ENCODE measurements at regions not wholly inside any gene's neighbourhood (a gene's known extent, or its start where the extent isn't known, plus 50 kb on each side); places are given as distances from the start of the nearest gene placed in this dataset.
A peak's percentile ranks its signal among the peaks of the same experiment; 100 is the strongest.

- H2BK120ac ChIP-seq (replicated peaks; ENCODE audit: low read depth, low read length): no peak overlapping the region
- H3K36me3 ChIP-seq (ENCODE audit: control insufficient read depth in 2 of 4, insufficient read depth in 4 of 4, low read length in 3 of 4): no peaks in the 10 kb centered on the region
- ChIA-PET CTCF (ENCODE audit: partially characterized antibody) (no interaction called here), POLR2A (ENCODE audit: partially characterized antibody) (no interaction called here)
- H3K18ac ChIP-seq (ENCODE audit: extremely low read depth, low read length): no peak overlapping the region; the same call in 1 of the 2 replicates
- H3K27me3 ChIP-seq (replicated peaks in 1 of 4; ENCODE audit: control insufficient read depth in 3 of 4, extremely low read depth in 1 of 4, insufficient read depth in 3 of 4, low read length in 3 of 4): no peaks in the 10 kb centered on the region
- H2BK5ac ChIP-seq (ENCODE audit: low read depth, low read length): 0 out of 2 replicates have a peak overlapping the region, but pooled peaks have one; percentile 44
- no peak overlapping the region for H3K27ac ChIP-seq (ENCODE audit: low read depth, low read length)
- no peaks in the 10 kb centered on the region for H3K23me2 ChIP-seq (ENCODE audit: low read depth, low read length)
- no peaks in the 10 kb centered on the region for H3K79me2 ChIP-seq (ENCODE audit: control insufficient read depth in 1 of 2, insufficient read depth in 2 of 2, low read length in 2 of 2)
- no peak overlapping the region for H2AK5ac ChIP-seq (ENCODE audit: low read depth, low read length)
- peak overlapping the region; percentile 84; the same call in 1 of the 2 replicates for H2BK12ac ChIP-seq (ENCODE audit: low read depth, low read length)
- no peak overlapping the region for H2BK20ac ChIP-seq (ENCODE audit: low read length)
- H3K4ac ChIP-seq (replicated peaks; ENCODE audit: insufficient read length, low read depth, low read length): no peak overlapping the region
- H3K56ac ChIP-seq (replicated peaks; ENCODE audit: insufficient read length, low read depth, low read length): no peak overlapping the region
- H4K91ac ChIP-seq (replicated peaks; ENCODE audit: insufficient read length, low read length): no peak overlapping the region
- H2AFZ ChIP-seq (ENCODE audit: low read length): no peak overlapping the region
- no peak overlapping the region for H2BK15ac ChIP-seq (ENCODE audit: low read length)
- DNase-seq (ENCODE audit: low read depth in 1 of 2, low spot score in 2 of 2): no peak
- no peak overlapping the region for H4K8ac ChIP-seq (ENCODE audit: extremely low read depth, insufficient read depth, low read length)
- H3K4me1 ChIP-seq (replicated peaks in 1 of 4; ENCODE audit: control insufficient read depth in 3 of 4, insufficient read depth in 4 of 4, low read length in 3 of 4): peaks cover 0 to 17% (median 4%) of the 10 kb centered on the region in 4 experiments; a peak in 5 of 7 replicates
- H3K9me3 ChIP-seq (ENCODE audit: insufficient read depth in 2 of 2, low read depth in 1 of 2, low read length in 1 of 2): no peaks in the 10 kb centered on the region; a peak in 1 of 4 replicates
- FAIRE-seq: no peak
- H3K9ac ChIP-seq (replicated peaks in 1 of 4; ENCODE audit: extremely low read depth in 1 of 4, low read depth in 3 of 4, low read length in 3 of 4): no peak overlapping the region
- H3K79me1 ChIP-seq (ENCODE audit: low read depth, low read length): no peaks in the 10 kb centered on the region
- no peak overlapping the region for H3K4me2 ChIP-seq (ENCODE audit: insufficient read depth in 1 of 2, low read depth in 2 of 2, low read length in 2 of 2)
- no peak overlapping the region for H3K14ac ChIP-seq (ENCODE audit: insufficient read length)
- WGBS, 2 experiments (ENCODE audit: extremely low coverage in 1 of 2, insufficient coverage in 1 of 2, insufficient read length in 1 of 2, insufficient replicate concordance in 2 of 2, low coverage in 1 of 2, low lambda C conversion rate in 2 of 2, missing lambda C conversion rate in 1 of 2): 87% methylated on average over 14 of the region's 16 CpGs; no CpG with 5 or more reads in 1 of the 2 experiments
- no peak overlapping the region for H3K23ac ChIP-seq (ENCODE audit: insufficient read length)
- no peak overlapping the region for H3K4me3 ChIP-seq (ENCODE audit: extremely low read depth in 1 of 4, insufficient read depth in 2 of 4, low read depth in 3 of 4, low read length in 4 of 4)
- no peak for TF ChIP-seq SIRT6 (IDR thresholded peaks at IDR 0.05; ENCODE audit: low read length)
- no peak for TF ChIP-seq CEBPB (IDR thresholded peaks at IDR 0.05; ENCODE audit: low read depth, low read length)
- no peak for TF ChIP-seq ASH2L (IDR thresholded peaks at IDR 0.05; ENCODE audit: low read length)
- TF ChIP-seq JUND (IDR thresholded peaks at IDR 0.05; ENCODE audit: low read length): no peak
- TF ChIP-seq GTF2F1 (IDR thresholded peaks at IDR 0.05; ENCODE audit: borderline replicate concordance, low read depth, low read length): no peak
- TF ChIP-seq POLR2AphosphoS5 (IDR thresholded peaks at IDR 0.05; ENCODE audit: low read depth, low read length): no peak
- no peak for TF ChIP-seq BCL11A (IDR thresholded peaks at IDR 0.05; ENCODE audit: low read depth in 2 of 2, low read length in 2 of 2)
- H4K20me1 ChIP-seq (replicated peaks in 1 of 2; ENCODE audit: control insufficient read depth in 1 of 2, insufficient read depth in 2 of 2, low read length in 2 of 2): peaks cover 0 to 2% of the 10 kb centered on the region in 2 experiments
- no peak overlapping the region for H4K5ac ChIP-seq (ENCODE audit: insufficient read length, low read depth, low read length)
Measured at GRCh38 chr9:136596630-136597031, 50.8 kb upstream of the NOTCH1 start.
